ENCODE measurements at regions not wholly inside any gene's neighbourhood (a gene's known extent, or its start where the extent isn't known, plus 50 kb on each side); places are given as distances from the start of the nearest gene placed in this dataset.

DNA sequence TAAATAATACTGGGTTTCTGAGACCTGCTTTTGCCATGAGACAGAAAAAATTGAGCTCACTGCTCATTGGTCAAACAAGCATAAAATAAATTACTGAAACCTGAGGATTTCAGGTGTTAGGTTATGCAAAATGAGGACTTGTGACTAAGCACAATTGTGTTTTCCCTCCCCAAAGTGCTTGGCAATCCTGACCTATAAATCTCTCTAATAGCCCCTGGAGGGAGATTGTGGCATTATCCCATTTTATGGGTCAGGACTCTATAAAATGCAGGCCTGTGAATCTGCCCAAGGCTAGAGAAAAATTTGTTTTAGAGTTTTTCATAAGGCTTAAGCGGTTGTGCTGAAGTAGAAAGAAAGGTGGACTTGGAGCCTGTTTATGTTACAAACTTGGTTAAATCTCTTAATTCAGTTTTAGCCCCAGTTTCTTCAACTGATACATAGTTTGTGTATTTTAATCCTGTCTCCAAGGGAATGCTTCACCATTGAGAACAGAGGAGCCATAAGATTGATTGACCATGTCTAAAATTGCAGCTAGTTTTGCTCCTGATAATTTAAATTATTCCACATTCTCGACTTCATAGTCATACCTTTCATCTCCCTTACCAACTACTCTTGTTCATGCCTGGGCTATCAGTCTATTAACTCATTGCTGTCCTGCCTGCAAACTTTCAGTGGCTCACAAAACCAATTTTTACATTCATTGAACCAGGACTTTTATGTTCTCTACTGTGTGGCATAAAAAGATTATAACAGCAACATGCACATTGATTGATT is 63.6 kb upstream of the LRRC4C start:
- Histone ChIP-seq H3K9me3 (ENCODE audit: low read length) (no peaks in the 10 kb centered on the region), H4K20me1 (ENCODE audit: insufficient read depth) (no peaks in the 10 kb centered on the region), H3K27me3 (ENCODE audit: insufficient read depth, low read depth, low read length) (no peaks in the 10 kb centered on the region), H3F3A (ENCODE audit: insufficient read depth, low read length, poor library complexity, severe bottlenecking) (no peaks in the 10 kb centered on the region), H3K9me2 (ENCODE audit: insufficient read depth, low read length) (no peaks in the 10 kb centered on the region), H3K79me2 (replicated peaks; ENCODE audit: insufficient read depth, low read length) (no peaks in the 10 kb centered on the region), H3K36me3 (ENCODE audit: insufficient read depth, low read length) (no peaks in the 10 kb centered on the region), H3K4me3 (ENCODE audit: low read length) (no peak overlapping the region), H2AFZ (ENCODE audit: low read depth, low read length) (no peak overlapping the region), H3K4me2 (ENCODE audit: low read length) (no peak overlapping the region), H3K9ac (ENCODE audit: low read length) (no peak overlapping the region), H3K27ac (ENCODE audit: low read length) (no peak overlapping the region)
- TF ChIP-seq RAD21 (conservative IDR thresholded peaks at IDR 0.05), result no peak
- TF ChIP-seq EP300 (conservative IDR thresholded peaks at IDR 0.05; ENCODE audit: poor library complexity, severe bottlenecking), result no peak
- no peak for TF ChIP-seq TAF1 (IDR thresholded peaks at IDR 0.05; ENCODE audit: low read depth)
- TF ChIP-seq, protein P1, sequence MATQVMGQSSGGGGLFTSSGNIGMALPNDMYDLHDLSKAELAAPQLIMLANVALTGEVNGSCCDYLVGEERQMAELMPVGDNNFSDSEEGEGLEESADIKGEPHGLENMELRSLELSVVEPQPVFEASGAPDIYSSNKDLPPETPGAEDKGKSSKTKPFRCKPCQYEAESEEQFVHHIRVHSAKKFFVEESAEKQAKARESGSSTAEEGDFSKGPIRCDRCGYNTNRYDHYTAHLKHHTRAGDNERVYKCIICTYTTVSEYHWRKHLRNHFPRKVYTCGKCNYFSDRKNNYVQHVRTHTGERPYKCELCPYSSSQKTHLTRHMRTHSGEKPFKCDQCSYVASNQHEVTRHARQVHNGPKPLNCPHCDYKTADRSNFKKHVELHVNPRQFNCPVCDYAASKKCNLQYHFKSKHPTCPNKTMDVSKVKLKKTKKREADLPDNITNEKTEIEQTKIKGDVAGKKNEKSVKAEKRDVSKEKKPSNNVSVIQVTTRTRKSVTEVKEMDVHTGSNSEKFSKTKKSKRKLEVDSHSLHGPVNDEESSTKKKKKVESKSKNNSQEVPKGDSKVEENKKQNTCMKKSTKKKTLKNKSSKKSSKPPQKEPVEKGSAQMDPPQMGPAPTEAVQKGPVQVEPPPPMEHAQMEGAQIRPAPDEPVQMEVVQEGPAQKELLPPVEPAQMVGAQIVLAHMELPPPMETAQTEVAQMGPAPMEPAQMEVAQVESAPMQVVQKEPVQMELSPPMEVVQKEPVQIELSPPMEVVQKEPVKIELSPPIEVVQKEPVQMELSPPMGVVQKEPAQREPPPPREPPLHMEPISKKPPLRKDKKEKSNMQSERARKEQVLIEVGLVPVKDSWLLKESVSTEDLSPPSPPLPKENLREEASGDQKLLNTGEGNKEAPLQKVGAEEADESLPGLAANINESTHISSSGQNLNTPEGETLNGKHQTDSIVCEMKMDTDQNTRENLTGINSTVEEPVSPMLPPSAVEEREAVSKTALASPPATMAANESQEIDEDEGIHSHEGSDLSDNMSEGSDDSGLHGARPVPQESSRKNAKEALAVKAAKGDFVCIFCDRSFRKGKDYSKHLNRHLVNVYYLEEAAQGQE (IDR thresholded peaks at IDR 0.05; ENCODE audit: borderline replicate concordance), result no peak
- no peak for TF ChIP-seq POLR2AphosphoS5 (IDR thresholded peaks at IDR 0.05)
- TF ChIP-seq SMC3 (conservative IDR thresholded peaks at IDR 0.05; ENCODE audit: poor library complexity), result no peak
- TF ChIP-seq EZH2 (IDR thresholded peaks at IDR 0.05; ENCODE audit: borderline replicate concordance, insufficient read depth, low read length, poor library complexity, severe bottlenecking), result no peak
- TF ChIP-seq MXI1 (conservative IDR thresholded peaks at IDR 0.05; ENCODE audit: poor library complexity, severe bottlenecking), result no peak
- TF ChIP-seq, protein P2, sequence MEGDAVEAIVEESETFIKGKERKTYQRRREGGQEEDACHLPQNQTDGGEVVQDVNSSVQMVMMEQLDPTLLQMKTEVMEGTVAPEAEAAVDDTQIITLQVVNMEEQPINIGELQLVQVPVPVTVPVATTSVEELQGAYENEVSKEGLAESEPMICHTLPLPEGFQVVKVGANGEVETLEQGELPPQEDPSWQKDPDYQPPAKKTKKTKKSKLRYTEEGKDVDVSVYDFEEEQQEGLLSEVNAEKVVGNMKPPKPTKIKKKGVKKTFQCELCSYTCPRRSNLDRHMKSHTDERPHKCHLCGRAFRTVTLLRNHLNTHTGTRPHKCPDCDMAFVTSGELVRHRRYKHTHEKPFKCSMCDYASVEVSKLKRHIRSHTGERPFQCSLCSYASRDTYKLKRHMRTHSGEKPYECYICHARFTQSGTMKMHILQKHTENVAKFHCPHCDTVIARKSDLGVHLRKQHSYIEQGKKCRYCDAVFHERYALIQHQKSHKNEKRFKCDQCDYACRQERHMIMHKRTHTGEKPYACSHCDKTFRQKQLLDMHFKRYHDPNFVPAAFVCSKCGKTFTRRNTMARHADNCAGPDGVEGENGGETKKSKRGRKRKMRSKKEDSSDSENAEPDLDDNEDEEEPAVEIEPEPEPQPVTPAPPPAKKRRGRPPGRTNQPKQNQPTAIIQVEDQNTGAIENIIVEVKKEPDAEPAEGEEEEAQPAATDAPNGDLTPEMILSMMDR (IDR thresholded peaks at IDR 0.05; ENCODE audit: poor library complexity, severe bottlenecking), result no peak

DNA sequence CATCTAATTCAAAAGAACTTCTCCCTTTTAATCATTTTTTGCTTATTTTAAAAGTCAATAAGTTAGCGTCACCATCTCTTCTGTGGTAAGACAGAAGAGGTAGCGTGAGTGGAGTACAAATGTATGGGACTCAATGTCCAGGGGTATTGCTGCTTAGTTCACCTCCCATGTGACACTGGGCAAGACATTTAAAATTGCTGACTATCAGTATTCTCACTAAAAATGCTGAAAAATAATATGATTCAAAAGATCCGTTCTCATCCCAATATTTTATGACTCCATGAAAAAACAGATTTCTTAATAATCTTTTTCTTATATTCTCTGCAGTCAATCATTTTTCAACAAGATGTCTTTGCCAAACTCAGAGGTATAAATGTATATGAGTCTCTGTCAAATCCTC is 68.1 kb upstream of the LRRC4C start:
- Histone ChIP-seq H3K9ac (ENCODE audit: low read length) (no peak overlapping the region), H2AFZ (ENCODE audit: low read depth, low read length) (no peak overlapping the region), H3F3A (ENCODE audit: insufficient read depth, low read length, poor library complexity, severe bottlenecking) (no peaks in the 10 kb centered on the region), H3K9me2 (ENCODE audit: insufficient read depth, low read length) (no peaks in the 10 kb centered on the region), H3K4me2 (ENCODE audit: low read length) (no peak overlapping the region), H3K4me3 (ENCODE audit: low read length) (no peak overlapping the region), H3K9me3 (ENCODE audit: low read length) (no peaks in the 10 kb centered on the region), H3K36me3 (ENCODE audit: insufficient read depth, low read length) (no peaks in the 10 kb centered on the region), H4K20me1 (ENCODE audit: insufficient read depth) (no peaks in the 10 kb centered on the region), H3K27me3 (ENCODE audit: insufficient read depth, low read depth, low read length) (no peaks in the 10 kb centered on the region), H3K79me2 (replicated peaks; ENCODE audit: insufficient read depth, low read length) (no peaks in the 10 kb centered on the region), H3K27ac (ENCODE audit: low read length) (no peak overlapping the region)
- TF ChIP-seq, protein P1 (IDR thresholded peaks at IDR 0.05; ENCODE audit: borderline replicate concordance), result no peak
- TF ChIP-seq EP300 (conservative IDR thresholded peaks at IDR 0.05; ENCODE audit: poor library complexity, severe bottlenecking) (no peak), RAD21 (conservative IDR thresholded peaks at IDR 0.05) (no peak), TAF1 (IDR thresholded peaks at IDR 0.05; ENCODE audit: low read depth) (no peak), SMC3 (conservative IDR thresholded peaks at IDR 0.05; ENCODE audit: poor library complexity) (no peak), EZH2 (IDR thresholded peaks at IDR 0.05; ENCODE audit: borderline replicate concordance, insufficient read depth, low read length, poor library complexity, severe bottlenecking) (no peak), MXI1 (conservative IDR thresholded peaks at IDR 0.05; ENCODE audit: poor library complexity, severe bottlenecking) (no peak), POLR2AphosphoS5 (IDR thresholded peaks at IDR 0.05) (no peak)
